H9 (cell line): ENCODE measurements at regions not wholly inside any gene's neighbourhood (a gene's known extent, or its start where the extent isn't known, plus 50 kb on each side); places are given as distances from the start of the nearest gene placed in this dataset.

ENCODE experiments used
- DNase-seq: peaks from one replicate; pipeline ENCODE4 v3.0.0-alpha.2; 2017
- H2AFZ ChIP-seq: one replicate; pipeline ENCODE4 v1.6.1; 2013; ENCODE audit warnings: mild to moderate bottlenecking, low read length, control low read depth, moderate library complexity
- H2AK5ac ChIP-seq: 2 replicates; pipeline ENCODE4 v1.6.1; 2013; ENCODE audit warnings: low read length, control low read depth, mixed read lengths; ENCODE audit not compliant: insufficient read length
- H2BK120ac ChIP-seq: one replicate; pipeline ENCODE4 v1.6.1; 2013; ENCODE audit warnings: low read depth, mild to moderate bottlenecking, low read length, control low read depth, inconsistent platforms; ENCODE audit not compliant: poor library complexity, severe bottlenecking
- H2BK12ac ChIP-seq: 2 replicates; pipeline ENCODE4 v1.6.1; 2013; ENCODE audit warnings: low read length, control low read depth, mixed read lengths, low read depth; ENCODE audit not compliant: insufficient read length
- H2BK15ac ChIP-seq: 2 replicates; pipeline ENCODE4 v1.6.1; 2013; ENCODE audit warnings: low read depth, low read length, control low read depth
- H2BK20ac ChIP-seq: one replicate; pipeline ENCODE4 v1.6.1; 2013; ENCODE audit warnings: low read depth, mild to moderate bottlenecking, low read length, control low read depth, inconsistent platforms; ENCODE audit not compliant: poor library complexity, severe bottlenecking
- H2BK5ac ChIP-seq: 2 replicates; pipeline ENCODE4 v1.6.1; 2013; ENCODE audit warnings: low read length, control low read depth, mixed read lengths; ENCODE audit not compliant: insufficient read length
- H3K14ac ChIP-seq: 2 replicates; pipeline ENCODE4 v1.6.1; 2013; ENCODE audit warnings: low read length, control low read depth; ENCODE audit not compliant: insufficient read depth
- H3K18ac ChIP-seq: 2 replicates; pipeline ENCODE4 v1.6.1; 2013; ENCODE audit warnings: low read depth, mild to moderate bottlenecking, mixed read lengths, low read length, control low read depth; ENCODE audit not compliant: insufficient read length
- H3K23ac ChIP-seq: 2 replicates; pipeline ENCODE4 v1.6.1; 2013; ENCODE audit warnings: low read length, control low read depth, mixed read lengths, low read depth; ENCODE audit not compliant: insufficient read length
- H3K23me2 ChIP-seq: 2 replicates; pipeline ENCODE4 v1.6.1; 2013; ENCODE audit warnings: low read depth, mild to moderate bottlenecking, mixed read lengths, low read length, control low read depth; ENCODE audit not compliant: insufficient read length, poor library complexity, severe bottlenecking
- H3K27ac ChIP-seq: 2 replicates; pipeline ENCODE4 v1.5.1; 2013; ENCODE audit warnings: low read length, control low read depth, mixed read lengths, low read depth; ENCODE audit not compliant: insufficient read length
- H3K27me3 ChIP-seq: 2 replicates; pipeline ENCODE4 v1.6.1; 2013; ENCODE audit warnings: low read length, control low read depth, inconsistent platforms; ENCODE audit not compliant: insufficient read depth
- H3K4ac ChIP-seq: 2 replicates; pipeline ENCODE4 v1.6.1; 2013; ENCODE audit warnings: low read depth, mild to moderate bottlenecking, control low read depth, inconsistent platforms, low read length, moderate library complexity
- H3K4me1 ChIP-seq: 2 replicates; pipeline ENCODE4 v1.6.1; 2013; ENCODE audit warnings: low read length, control low read depth, inconsistent platforms; ENCODE audit not compliant: insufficient read depth
- H3K4me2 ChIP-seq: 2 replicates; pipeline ENCODE4 v1.6.1; 2013; ENCODE audit warnings: low read length, control low read depth, mixed read lengths; ENCODE audit not compliant: insufficient read length, insufficient read depth
- H3K56ac ChIP-seq: 2 replicates; pipeline ENCODE4 v1.6.1; 2013; ENCODE audit warnings: low read depth, mild to moderate bottlenecking, mixed read lengths, low read length, control low read depth; ENCODE audit not compliant: insufficient read length
- H3K79me1 ChIP-seq: 2 replicates; pipeline ENCODE4 v1.6.1; 2013; ENCODE audit warnings: low read depth, mild to moderate bottlenecking, moderate library complexity, low read length, control low read depth, inconsistent platforms; ENCODE audit not compliant: insufficient read depth, poor library complexity, severe bottlenecking
- H3K79me2 ChIP-seq: 2 replicates; pipeline ENCODE4 v1.6.1; 2013; ENCODE audit warnings: low read length, control low read depth, inconsistent platforms; ENCODE audit not compliant: insufficient read depth
- H3K9ac ChIP-seq: 2 replicates; pipeline ENCODE4 v1.6.1; 2013; ENCODE audit warnings: low read length, control low read depth, mixed read lengths; ENCODE audit not compliant: insufficient read length; ENCODE audit errors: extremely low read depth
- H3K9me3 ChIP-seq: one replicate; pipeline ENCODE4 v1.6.1; 2013; ENCODE audit warnings: low read depth, low read length, inconsistent platforms; ENCODE audit not compliant: control insufficient read depth
- H3T11ph ChIP-seq: one replicate; pipeline ENCODE4 v1.6.1; 2013; ENCODE audit warnings: mild to moderate bottlenecking, low read length, control low read depth, inconsistent platforms
- H4K20me1 ChIP-seq: one replicate; pipeline ENCODE4 v1.6.1; 2013; ENCODE audit not compliant: control insufficient read depth, insufficient read length, insufficient read depth
- H4K5ac ChIP-seq: 2 replicates; pipeline ENCODE4 v1.6.1; 2013; ENCODE audit warnings: low read depth, mild to moderate bottlenecking, mixed read lengths, low read length, control low read depth; ENCODE audit not compliant: insufficient read length
- H4K8ac ChIP-seq: replicated peaks from 2 replicates; pipeline ENCODE4 v1.6.1; 2013; ENCODE audit warnings: low read length, control low read depth, mixed read lengths, low read depth; ENCODE audit not compliant: insufficient read length
- H4K91ac ChIP-seq: 2 replicates; pipeline ENCODE4 v1.6.1; 2013; ENCODE audit warnings: low read depth, mild to moderate bottlenecking, moderate library complexity, mixed read lengths, low read length, control low read depth; ENCODE audit not compliant: insufficient read length
- H3K27ac Mint-ChIP-seq, 3 experiments: 2 replicates in 2 of 3; 3 replicates in 1 of 3; pipeline ENCODE4 v1.8.0; 2020 to 2021; ENCODE audit warnings: mixed read lengths in 3 of 3, mild to moderate bottlenecking in 1 of 3, moderate library complexity in 1 of 3
- H3K27me3 Mint-ChIP-seq: 2 replicates; pipeline ENCODE4 v1.8.0; 2021; ENCODE audit warnings: low read depth, mild to moderate bottlenecking, moderate library complexity, mixed read lengths
- H3K36me3 Mint-ChIP-seq, 3 experiments: 2 replicates in 2 of 3; 3 replicates in 1 of 3; pipeline ENCODE4 v1.8.0; 2020 to 2021; ENCODE audit warnings: low read depth in 3 of 3, mixed read lengths in 3 of 3; ENCODE audit not compliant: insufficient read depth in 1 of 3
- H3K4me1 Mint-ChIP-seq, 2 experiments: 2 replicates each; pipeline ENCODE4 v1.8.0; 2020; ENCODE audit warnings: mixed read lengths in 2 of 2
- H3K4me3 Mint-ChIP-seq, 2 experiments: 2 replicates in 1 of 2; 3 replicates in 1 of 2; pipeline ENCODE4 v1.8.0; 2020 to 2021; ENCODE audit warnings: mild to moderate bottlenecking in 2 of 2, mixed read lengths in 2 of 2, moderate library complexity in 1 of 2
- H3K9me3 Mint-ChIP-seq, 2 experiments: 2 replicates in 1 of 2; 3 replicates in 1 of 2; pipeline ENCODE4 v1.8.0; 2020; ENCODE audit warnings: mild to moderate bottlenecking in 2 of 2, mixed read lengths in 2 of 2, moderate library complexity in 1 of 2
- WGBS: extraction: QIAGEN DNeasy Blood & Tissue Kit; methylation state at CpG from one replicate; pipeline ENCODE4 v1.1.7; 2013; ENCODE audit warnings: missing lambda C conversion rate, low lambda C conversion rate, mixed read lengths; ENCODE audit not compliant: insufficient read length; ENCODE audit errors: extremely low coverage; 5-methylcytosine and 5-hydroxymethylcytosine counted together
- TF ChIP-seq, protein P1 (sequence below): fragments of 200-600 bp; sonication (generic); conservative IDR thresholded peaks from 3 replicates; pipeline ENCODE4 v1.8.0; 2021; ENCODE audit warnings: antibody characterized with exemption, mild to moderate bottlenecking

DNA sequence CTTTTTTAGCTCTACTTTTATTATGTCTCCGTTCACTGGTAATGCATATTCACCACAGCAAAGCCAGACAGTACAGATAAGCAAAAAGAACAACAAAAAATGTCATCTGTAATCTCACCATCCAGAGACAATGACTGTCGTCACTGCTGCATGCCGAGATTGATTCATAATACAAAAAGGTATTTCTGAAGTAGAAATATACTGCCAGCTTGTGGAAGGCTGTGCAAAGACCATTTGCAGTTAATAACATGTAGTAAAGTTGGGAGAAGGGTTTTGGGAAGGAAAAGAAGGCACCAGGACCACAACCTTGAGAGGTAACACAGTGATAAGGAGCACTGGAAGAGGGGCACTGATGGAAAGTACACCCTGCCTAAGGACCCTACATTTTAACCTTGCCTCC is 223.0 kb upstream of the ZIC3 start:
- no peak overlapping the region for H3T11ph ChIP-seq
- Mint-ChIP-seq H3K4me3 (no peak overlapping the region), H3K9me3 (peaks cover 0 to 47% of the 10 kb centered on the region in 2 experiments; a peak in 2 of 5 replicates), H3K27ac (no peak overlapping the region), H3K36me3 (no peaks in the 10 kb centered on the region), H3K4me1 (no peaks in the 10 kb centered on the region), H3K27me3 (no peaks in the 10 kb centered on the region; the same call in 1 of the 2 replicates)
- no peak overlapping the region for H4K91ac ChIP-seq
- no peak overlapping the region for H3K14ac ChIP-seq
- H3K79me1 ChIP-seq: no peaks in the 10 kb centered on the region
- WGBS: no CpG with 5 or more reads among the region's 3 CpGs
- TF ChIP-seq, protein P1, sequence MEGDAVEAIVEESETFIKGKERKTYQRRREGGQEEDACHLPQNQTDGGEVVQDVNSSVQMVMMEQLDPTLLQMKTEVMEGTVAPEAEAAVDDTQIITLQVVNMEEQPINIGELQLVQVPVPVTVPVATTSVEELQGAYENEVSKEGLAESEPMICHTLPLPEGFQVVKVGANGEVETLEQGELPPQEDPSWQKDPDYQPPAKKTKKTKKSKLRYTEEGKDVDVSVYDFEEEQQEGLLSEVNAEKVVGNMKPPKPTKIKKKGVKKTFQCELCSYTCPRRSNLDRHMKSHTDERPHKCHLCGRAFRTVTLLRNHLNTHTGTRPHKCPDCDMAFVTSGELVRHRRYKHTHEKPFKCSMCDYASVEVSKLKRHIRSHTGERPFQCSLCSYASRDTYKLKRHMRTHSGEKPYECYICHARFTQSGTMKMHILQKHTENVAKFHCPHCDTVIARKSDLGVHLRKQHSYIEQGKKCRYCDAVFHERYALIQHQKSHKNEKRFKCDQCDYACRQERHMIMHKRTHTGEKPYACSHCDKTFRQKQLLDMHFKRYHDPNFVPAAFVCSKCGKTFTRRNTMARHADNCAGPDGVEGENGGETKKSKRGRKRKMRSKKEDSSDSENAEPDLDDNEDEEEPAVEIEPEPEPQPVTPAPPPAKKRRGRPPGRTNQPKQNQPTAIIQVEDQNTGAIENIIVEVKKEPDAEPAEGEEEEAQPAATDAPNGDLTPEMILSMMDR: no peak
- H2AK5ac ChIP-seq: no peak overlapping the region
- H3K23ac ChIP-seq: no peak overlapping the region
- no peak overlapping the region for H2BK120ac ChIP-seq
- H2BK12ac ChIP-seq: no peak overlapping the region
- H3K9me3 ChIP-seq: no peaks in the 10 kb centered on the region
- no peak overlapping the region for H2BK20ac ChIP-seq
- H3K27ac ChIP-seq: no peak overlapping the region
- H2BK15ac ChIP-seq: no peak overlapping the region
- H3K9ac ChIP-seq: no peak overlapping the region
- H3K56ac ChIP-seq: no peak overlapping the region
- H3K23me2 ChIP-seq: no peaks in the 10 kb centered on the region
- no peak overlapping the region for H4K5ac ChIP-seq
- no peaks in the 10 kb centered on the region for H4K20me1 ChIP-seq
- no peak overlapping the region for H4K8ac ChIP-seq
- H3K27me3 ChIP-seq: no peaks in the 10 kb centered on the region
- H3K79me2 ChIP-seq: no peaks in the 10 kb centered on the region
- H3K4me1 ChIP-seq: no peaks in the 10 kb centered on the region
- DNase-seq: no peak
- no peak overlapping the region for H2BK5ac ChIP-seq
- H3K4me2 ChIP-seq: no peak overlapping the region
- H3K4ac ChIP-seq: no peak overlapping the region
- no peak overlapping the region for H2AFZ ChIP-seq
- H3K18ac ChIP-seq: no peak overlapping the region
